KG1 (cell line): ENCODE measurements at regions not wholly inside any gene's neighbourhood (a gene's known extent, or its start where the extent isn't known, plus 50 kb on each side); places are given as distances from the start of the nearest gene placed in this dataset.
"Not testable (repeated sequence)": the region's sequence is repeated elsewhere in the genome, so short reads cannot be mapped to it uniquely, and the experiment has no call there.

Experiments used
- DNase-seq: peaks from one replicate; lab custom pipeline; 2025; lab: John Stamatoyannopoulos, UW

DNA sequence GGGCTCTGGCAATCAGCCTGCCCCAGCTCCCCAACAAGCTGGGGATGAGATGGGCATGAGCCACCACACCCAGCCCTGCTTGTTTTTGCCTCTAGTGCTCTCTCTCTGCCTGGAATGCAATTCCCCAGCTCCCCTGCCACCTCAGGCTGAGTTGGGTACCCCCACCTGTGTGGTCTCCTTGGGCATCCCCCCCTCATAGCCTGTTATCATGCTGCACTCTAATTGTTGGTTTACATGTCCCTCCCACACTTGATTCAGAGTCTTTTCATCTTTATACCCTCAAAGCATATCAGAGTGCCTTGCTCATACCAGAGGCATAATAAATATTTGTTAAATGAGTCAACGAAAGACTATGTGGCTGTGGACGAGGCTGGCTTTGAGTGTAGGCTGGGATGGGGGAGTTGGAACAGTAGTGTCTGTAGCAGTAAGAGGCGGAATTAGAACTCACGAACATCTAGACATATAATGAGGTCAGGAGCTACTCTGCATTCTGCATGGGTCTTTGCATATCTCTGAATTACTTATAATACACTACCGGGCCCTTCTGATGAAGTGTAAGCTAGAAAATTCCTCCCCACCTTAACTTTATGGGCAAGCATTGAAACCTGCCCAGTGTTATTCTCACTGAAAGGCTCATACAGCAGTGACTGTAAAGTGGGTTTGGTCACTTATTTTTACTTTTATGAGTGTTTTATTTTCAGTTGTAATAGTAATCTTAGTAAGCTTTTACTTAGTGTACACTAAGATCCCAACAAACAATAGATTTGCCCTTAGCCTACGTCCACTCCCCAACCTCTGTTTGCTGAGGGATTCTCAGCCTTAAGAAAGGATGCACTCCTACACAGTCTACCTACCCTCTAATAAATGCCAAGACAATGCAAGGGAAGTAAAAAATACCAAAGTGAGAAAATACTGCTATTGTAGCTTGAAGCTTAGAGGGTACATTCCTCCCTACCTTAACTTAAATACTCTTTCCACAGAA, 58.7 kb downstream of the EDN1 start:
- no peak for DNase-seq

DNA sequence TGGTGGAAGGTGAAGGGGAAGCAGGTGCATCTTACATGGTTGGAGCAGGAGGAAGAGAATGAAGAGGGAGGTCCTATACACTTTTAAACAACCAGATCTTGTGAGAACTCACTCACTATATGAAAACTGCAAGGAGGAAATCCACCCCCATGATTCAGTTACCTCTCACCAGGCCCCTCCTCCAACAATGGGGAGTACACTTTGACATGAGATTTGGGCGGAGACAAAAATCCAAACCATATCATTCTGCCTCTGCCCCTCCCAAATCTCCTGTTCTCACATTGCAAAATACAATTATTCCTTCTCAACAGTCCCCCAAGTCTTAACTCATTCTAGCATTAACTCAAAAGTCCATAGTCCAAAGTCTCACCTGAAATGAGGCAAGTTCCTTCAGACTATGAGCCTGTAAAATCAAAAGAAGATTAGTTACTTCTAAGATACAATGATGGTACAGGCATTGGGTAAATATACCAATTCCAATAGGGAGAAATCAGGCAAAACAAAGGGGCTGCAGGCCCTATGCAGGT, 60.5 kb downstream of the EDN1 start:
- DNase-seq, result no peak

DNA sequence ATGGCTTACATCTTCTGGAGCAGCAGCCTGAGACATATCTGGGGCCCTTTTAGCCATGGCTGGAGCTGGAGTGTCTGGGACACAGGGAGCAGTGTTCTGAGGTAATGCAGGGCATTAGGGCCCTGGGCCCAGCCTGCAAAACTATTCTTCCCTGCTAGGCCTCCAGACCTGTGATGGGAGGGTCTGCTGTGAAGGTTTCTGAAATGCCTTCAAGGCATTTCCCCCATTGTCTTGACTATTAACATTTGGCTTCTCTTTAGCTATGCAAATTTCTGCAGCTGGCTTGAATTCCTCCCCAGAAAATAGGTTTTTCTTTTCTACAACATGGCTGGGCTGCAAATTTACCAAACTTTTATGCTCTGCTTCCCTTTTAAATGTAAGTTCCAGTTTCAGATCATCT, 61.5 kb downstream of the EDN1 start:
- no peak for DNase-seq

DNA sequence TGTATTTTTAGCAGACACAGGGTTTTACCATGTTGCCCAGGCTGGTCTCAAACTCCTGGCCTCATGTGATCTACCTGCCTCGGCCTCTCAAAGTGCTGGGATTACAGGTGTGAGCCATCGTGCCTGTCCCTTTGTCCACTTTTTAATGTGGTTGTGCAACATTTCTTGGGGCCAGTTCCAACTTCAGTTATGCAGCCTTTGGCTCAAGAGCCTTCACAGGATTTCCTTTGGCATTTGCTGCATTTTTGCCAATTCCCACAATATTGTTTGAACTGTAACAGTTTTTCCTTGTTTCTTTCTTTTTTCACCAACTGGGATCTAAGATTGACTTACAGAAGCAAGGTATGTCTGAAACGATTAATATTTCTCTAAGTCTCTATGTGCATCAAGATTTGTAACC, 63.6 kb downstream of the EDN1 start:
- DNase-seq, result no peak

DNA sequence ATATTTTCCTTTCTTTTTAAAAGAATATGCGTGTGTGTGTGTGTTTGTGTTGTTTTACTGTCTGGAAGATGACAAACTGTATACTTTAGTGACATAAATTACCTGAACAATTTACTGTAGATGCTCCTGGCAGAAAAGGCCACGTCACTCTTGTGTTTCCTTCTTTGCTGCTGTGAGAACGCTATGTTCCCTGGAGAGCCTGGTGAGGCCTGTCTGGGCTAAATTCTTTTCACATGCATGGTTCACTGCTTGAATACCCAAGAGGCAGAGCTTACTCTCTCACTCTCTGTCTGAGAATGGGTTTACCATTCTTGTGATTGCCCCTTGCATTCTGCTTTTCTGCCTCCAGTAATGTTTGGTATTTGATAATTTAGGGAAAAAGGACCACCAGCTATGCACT, 64.3 kb downstream of the EDN1 start:
- no peak for DNase-seq

DNA sequence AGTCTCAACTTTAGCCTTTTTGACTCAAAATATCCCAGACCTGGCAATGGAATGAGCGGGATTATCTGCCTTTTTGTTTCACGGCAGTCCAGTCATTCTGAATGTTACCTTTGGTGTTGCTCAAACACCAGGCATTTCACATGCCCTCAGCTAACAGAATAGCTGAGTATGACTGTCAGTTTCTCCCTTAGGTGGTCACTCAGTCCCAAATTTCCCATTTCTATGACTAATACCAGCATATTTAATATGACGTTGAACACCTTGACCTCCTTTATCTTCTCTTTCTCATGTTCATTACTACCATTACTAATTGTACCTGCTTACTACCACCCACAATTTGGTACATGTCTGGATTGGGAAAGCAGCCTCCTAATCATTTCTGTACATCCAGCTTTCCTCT, 65.2 kb downstream of the EDN1 start:
- no peak for DNase-seq

DNA sequence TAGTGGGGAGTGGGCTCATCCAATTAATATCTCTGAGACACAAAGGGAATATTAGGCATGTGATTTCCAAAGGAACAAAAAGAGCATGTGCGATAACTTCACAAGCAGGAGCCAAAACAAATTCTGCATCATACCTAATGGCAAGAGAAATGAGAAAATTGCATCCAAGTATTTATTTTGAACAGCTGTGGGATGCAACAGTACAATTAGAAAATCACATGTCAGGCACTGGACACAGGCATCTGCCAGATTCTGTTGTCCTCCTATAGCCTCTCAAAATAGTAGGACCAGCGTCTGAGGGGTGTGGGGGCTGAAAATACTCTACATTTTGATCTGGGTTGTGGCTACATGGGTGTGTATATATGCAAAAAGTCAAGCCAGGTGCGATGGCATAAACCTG, 66.3 kb downstream of the EDN1 start:
- no peak for DNase-seq

DNA sequence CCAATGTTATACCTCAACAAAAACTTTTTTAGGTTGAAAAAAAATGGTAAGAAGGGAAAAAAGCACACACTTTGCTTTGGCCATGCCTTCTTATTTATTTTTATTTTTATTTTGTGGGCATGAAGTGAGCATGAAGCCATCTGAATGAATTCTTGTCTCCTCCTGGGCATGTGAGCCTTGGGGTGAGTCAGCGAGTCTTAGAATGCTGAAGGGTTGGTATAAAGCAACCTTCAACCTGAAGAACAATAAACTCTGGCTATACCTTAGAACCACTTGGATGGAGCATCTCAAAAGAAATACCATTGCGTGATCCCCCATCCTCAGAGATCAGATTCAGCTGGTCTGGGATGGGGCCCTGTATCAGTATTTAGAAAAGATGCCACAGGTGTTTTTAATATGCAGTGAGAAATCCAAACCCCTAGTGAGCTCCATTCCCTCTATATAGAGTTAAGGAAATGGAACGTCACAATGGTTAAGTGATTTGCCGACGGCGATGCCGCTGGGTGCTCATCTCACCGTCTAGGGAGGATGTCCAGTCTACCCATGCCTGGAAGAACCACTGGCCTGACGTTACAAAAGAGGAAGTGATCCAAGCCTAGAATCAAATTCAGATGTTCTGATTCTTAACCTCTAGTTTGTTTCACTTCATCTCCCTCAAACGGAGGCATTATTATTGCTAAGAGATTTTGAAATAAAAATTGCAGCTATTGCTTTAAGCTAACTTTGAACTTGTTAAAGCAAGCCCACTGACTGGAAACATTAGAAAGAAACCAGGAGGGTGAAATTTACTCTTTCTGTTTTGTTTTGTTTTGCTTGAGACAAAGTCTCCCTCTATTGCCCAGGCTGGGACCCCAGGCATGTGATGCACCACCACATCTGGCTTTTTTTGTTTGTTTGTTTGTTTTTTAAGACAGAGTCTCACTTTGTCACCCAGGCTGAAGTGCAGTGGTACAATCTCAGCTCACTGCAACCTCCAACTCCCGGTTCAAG, 67.1 kb downstream of the EDN1 start:
- DNase-seq, result no peak

DNA sequence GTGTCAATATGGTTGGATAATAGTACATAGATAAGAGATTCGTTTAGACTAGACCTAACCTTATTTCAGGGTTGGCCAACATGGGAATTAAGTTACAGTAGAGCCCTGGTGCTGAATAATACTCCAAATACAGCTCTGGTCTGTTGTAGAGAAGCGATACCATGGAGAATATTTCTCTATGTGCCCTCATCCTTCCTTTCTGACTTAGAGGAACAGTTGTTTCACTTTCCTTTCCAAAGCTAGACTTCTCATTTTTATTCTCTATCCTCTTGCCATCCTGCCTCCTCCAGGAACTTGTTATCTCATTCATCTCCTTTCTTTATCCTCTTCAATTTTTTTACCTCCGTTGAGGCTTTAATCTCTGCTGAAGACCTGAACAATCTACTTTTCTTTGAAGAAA, 68.9 kb downstream of the EDN1 start:
- DNase-seq, result no peak

DNA sequence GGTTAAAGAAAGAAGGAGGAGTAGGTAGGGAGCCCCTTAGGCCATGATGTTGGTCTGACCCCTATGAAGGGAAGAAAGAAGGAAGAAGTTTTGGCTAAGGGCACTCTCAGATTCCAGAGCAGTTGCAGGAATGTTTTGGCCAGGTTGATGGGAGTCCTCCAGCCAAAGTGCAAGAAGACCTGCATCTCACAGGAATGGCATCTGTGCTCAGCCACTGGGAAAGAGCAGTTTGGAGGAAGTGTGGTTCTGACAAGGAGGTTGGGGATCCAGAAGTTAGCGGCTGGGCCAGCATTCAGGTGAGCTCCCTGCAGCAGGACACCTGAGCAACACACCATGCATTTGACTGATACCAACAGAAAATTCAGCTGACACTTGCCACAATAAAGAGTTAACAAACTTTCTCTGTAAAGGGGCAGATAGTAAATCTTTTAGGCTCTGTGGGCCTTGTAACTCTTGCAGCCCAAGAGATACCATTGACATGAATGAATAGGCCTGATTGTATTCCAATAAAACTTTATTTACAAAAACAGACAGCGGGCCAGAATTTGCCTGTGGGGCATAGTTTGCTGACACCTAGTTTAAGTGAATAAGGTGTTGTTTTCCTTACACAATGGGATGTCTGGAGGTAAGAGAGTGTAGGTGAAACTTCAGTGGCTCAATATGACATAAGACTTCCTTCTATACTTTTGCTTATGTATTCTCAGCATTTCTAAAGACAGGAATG, 71.0 kb downstream of the EDN1 start:
- no peak for DNase-seq

DNA sequence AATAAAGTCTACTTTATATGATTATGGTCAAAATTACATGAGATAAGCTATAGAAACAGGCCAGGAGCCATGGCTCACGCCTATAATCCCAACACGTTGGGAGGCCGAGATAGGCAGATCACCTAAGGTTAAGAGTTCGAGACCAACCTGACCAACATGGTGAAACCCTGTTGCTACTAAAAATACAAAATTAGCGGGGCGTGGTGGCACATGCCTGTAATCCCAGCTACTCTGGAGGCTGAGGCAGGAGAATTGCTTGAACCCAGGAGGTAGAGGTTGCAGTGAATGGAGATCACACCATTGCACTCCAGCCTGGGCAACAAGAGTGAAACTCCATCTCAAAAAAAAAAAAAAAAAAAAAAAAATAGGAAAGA, 73.1 kb downstream of the EDN1 start:
- DNase-seq, result not testable (repeated sequence)

DNA sequence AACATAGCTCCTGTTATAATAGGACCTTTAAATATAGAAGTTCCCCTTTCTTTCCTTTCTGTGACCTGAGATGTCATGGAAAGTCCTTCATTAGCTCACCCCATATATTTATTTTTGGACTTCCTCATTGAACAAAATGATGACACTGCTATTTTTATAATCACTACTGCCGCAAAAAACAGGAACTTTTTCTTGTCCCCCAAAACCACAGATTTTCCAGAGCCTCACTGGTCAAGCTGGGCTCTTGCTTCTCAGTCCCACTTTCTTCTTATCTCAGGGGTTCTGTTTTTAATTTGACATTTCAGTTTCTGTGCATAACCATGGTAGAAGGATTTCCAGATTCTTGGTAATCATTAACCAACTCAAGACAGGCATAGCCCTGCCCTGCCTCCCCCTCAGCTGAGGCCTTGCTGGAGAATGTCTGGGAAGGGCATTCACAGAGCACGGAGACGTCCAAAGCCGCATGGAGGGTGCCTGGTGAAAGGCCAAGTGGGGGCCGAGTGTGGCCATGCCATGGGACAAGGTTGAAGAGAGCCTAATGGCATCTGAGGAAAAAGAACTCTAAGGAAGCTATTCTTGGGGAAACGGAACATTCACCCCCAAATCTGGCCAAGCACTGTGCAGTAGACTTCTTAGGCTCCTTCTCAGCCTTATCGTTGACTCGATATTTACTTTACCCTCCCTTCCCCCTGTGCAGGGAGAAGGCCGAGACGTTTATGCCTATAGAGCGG, 73.7 kb downstream of the EDN1 start:
- peak; percentile 22 for DNase-seq

DNA sequence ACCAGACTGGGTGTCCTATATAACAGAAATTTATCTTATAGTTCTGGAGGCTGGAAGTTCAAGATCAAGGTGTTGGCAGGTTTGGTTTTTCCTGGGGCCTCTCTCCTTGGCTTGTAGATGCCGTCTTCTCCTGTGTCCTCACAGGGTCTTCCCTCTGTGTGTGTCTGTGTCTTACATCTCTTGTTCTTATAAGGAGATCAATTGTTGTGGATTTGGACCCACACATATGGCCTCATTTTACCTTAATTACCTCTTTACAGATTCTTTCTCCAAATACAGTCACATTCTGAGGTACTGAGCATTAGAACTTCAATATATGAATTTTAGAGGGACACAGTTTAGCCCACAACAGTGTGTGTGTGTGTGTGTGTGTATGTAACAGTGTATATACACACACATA, 74.5 kb downstream of the EDN1 start:
- DNase-seq, result no peak

DNA sequence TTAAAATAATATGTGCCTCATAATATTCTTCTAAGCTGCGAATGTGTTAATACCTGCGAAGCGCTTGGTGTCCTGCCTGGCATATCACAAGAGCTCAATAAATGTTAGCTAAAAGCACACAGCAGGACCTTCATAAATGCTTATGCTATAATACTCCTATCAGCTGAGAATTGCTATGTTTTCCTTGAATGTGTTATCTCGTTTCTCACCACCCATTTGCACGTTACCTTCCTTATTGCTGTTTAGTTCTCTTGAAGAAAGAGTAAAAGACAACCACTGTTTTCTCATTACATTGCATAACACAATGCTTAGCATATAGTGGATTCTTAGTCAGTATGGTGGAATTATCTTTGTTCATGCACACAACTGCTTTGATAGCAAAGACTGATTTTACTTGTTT, 76.6 kb downstream of the EDN1 start:
- DNase-seq, result no peak

DNA sequence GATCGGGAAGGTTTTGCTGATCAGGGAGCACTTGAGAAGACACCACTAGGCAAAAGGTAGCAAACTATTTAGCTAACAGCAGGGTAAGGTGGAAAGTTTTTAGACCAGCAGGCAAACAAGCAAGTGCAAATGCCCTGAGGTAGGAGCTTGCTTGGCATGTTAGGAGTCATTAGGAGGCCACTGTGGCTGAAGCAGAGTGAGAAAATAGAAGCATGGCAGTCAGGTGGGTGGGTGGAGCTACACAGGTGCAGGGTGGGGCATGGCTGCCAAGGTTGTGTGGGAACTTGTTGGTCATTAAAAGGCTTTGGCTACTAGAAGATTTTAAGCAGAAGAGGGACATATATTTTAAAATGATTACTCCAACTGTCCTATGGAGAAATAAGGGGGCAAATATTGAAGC, 77.3 kb downstream of the EDN1 start:
- no peak for DNase-seq

DNA sequence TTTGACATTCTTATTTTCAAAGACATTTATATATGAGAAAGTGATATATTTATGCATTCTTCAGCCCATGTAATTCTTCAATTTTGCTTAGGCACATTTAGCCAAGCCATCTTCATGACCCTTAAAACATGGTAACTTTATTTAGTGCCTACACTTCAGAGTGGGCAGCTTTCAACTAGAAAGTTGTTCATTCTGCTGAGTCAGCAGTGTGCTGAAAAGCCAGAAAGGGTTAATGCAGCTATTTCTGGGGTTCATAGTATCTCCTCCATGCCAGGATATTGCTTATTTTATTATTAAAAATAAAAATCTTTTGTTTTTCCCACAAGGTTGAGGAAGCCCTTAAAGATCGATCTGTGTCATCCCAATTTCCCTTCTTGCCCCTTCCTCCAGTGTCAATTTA, 79.2 kb downstream of the EDN1 start:
- no peak for DNase-seq

DNA sequence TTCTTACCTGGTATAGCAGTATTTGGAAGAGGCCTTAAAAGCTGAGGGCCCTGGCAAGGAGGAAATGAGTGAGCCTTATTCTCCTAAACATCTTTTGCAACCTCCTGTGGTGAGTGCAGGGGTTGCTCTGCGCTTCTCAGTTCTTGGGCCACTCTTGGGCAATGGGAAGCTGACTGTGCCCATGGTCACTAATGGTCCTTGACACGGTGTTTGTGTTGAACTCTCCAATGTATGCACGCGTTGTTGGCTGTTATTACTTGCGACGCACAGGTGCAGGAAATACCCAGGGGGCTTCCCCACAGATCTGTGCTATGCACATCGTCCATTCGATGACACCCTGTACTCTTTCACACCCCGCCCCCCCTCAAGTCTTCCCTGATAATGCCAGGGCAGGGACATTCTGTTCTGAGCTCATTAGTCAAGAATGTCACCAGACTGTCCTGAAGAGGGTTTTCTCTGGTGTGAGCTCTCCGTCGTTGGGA, 79.7 kb downstream of the EDN1 start:
- no peak for DNase-seq

DNA sequence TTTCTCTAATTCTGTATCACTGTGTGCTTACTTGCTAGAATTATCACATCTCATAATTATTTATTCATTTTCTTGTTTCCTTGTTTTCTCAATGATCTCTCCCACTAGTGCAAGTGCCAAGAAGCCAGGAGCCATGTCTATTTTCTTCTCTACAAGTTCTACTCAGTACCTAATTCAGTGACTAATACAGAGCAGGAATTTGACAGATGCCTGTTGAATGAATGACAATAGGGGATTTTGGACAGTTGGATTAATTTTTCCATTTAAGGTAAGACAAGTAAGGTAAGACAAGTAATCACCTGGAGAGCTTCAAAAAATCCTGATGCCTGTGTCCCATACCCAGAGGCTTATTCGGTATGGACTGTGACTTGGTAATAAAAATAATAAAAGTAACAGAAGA, 81.0 kb downstream of the EDN1 start:
- DNase-seq, result no peak

DNA sequence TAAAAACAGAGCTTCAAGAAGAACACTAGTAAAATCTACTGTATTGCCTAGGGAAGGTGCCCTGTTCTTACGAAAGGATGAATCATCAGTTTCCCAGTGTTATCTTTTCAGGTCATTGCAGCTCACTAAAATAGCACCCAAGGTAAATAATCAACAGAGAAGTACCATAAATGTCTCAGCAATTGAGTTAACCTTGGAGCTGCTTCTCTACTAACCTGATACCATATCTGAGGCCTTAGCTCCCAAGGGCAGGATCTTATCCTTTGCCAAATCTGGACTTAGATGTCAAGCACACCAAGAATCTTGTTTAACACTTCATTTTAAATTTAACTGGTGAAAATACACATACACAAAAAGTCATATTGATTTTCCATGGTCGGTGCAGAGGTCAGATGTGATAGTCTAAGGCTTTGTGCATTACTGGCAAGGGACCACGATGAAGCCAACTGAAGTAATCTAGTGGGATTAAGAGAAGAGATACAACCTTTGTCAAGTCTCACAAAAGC, 81.5 kb downstream of the EDN1 start:
- DNase-seq, result no peak

DNA sequence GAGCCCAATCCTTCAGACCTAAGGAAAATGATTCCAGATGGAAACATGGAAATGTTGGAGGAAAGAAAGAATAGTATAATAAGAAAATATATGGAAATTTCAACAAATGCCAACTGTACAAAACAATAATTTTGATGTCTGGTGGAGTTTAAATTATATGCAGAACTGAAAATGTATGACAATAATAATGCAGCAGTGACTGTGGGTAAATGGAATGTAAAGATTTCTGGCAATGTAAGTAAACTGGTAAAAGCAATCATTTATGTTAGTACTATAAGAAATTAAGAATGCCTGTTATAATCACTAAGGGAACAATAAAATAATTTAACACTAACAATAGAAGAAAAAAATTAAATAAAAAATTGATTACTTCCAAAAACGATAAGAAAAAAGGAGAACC, 89.0 kb downstream of the EDN1 start:
- DNase-seq, result no peak

DNA sequence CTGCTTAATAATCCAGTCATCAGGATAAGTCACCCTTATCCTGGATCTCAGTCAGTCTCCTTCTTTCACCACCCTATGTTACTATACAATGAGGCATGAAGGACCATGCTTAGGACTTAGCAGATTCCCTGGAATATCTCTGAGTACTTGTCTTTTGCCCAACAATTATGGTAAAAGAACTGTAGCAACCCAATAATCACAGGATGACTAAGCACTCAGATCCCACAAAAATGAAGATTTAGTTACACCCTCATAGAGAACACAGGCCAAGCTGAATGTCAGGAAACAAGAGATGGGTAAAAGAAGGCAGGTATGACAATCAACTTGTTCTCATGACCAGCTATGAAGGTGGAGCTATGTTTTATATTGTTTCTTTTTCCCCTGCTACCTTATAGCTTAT, 91.4 kb downstream of the EDN1 start:
- DNase-seq, result no peak
